LNCaP clone FGC (cell line): ENCODE measurements at regions not wholly inside any gene's neighbourhood (a gene's known extent, or its start where the extent isn't known, plus 50 kb on each side); places are given as distances from the start of the nearest gene placed in this dataset.

ENCODE experiments used
- DNase-seq: peaks from one replicate; pipeline ENCODE4 v3.0.0-alpha.2; 2011; ENCODE audit warnings: low read depth
- H3K4me3 ChIP-seq: 2 replicates; pipeline ENCODE4 v1.5.1; 2011; ENCODE audit warnings: mild to moderate bottlenecking, low read depth, low read length, control low read depth
- TF ChIP-seq, protein P1 (sequence below): IDR thresholded peaks from 2 replicates; pipeline ENCODE4 v1.5.1; 2012; ENCODE audit warnings: mild to moderate bottlenecking; ENCODE audit not compliant: control insufficient read depth, insufficient read depth; ENCODE audit errors: extremely low read depth

DNA sequence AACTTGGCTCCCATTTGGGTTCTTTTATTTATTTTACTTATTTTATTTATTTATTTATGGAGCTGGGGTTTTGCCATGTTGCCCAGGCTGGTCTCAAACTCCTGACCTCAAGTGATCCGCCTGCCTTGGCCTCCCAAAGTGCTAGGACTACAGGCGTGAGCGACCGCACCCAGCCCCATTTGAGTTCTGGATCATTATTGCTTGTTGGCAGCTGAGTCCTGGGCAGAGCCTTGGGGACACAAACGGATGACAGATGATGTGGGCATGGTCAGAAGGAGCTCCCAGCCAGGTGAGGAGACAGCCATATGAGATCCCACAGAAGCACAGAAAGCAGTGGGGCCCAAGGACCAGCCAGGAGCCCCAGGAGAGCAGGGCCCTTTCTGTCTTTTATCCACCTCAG, 254.0 kb downstream of the MATN1 start:
- TF ChIP-seq, protein P1, sequence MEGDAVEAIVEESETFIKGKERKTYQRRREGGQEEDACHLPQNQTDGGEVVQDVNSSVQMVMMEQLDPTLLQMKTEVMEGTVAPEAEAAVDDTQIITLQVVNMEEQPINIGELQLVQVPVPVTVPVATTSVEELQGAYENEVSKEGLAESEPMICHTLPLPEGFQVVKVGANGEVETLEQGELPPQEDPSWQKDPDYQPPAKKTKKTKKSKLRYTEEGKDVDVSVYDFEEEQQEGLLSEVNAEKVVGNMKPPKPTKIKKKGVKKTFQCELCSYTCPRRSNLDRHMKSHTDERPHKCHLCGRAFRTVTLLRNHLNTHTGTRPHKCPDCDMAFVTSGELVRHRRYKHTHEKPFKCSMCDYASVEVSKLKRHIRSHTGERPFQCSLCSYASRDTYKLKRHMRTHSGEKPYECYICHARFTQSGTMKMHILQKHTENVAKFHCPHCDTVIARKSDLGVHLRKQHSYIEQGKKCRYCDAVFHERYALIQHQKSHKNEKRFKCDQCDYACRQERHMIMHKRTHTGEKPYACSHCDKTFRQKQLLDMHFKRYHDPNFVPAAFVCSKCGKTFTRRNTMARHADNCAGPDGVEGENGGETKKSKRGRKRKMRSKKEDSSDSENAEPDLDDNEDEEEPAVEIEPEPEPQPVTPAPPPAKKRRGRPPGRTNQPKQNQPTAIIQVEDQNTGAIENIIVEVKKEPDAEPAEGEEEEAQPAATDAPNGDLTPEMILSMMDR, result no peak
- no peak for DNase-seq
- H3K4me3 ChIP-seq, result no peak overlapping the region

DNA sequence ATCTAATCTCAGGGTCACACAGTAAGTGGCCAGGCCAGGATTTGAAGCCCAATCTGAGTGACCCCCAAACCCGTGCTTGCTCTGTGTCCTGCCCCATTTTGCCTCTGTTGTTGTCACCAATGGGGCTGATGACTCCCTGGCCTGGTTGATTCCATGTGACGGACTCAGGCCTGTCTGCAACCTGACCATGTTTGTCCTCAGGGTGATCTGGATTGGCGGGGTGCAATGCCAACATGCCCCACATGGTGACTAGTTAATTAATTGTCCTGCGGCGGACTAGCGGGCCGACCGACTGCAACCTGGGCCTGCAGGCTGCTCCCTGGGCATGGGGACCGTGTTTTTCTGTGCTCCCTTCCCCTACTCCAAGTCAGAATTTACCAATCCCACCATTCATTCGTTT, 256.3 kb downstream of the MATN1 start:
- TF ChIP-seq, protein P1, result no peak
- no peak for DNase-seq
- H3K4me3 ChIP-seq, result no peak overlapping the region

DNA sequence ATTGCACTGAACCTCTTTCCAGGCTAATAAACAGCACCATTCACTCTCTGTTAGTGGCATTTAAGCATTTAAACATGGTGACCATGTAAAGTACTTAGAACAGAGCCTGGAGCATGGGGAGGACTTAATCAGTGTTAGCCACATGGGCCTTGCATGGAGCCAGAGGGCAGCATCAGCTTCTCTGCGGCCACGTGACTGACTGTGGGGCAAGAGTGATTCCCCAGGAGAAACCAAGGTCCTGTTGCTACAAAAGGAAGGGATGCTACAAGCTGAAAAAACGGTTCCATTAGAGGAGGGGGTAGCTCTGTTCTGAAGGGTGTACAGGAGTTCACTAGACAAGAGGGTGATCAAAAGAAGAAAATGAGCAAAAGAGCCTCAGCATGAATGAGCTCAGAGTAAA, 256.8 kb downstream of the MATN1 start:
- TF ChIP-seq, protein P1, result no peak

DNA sequence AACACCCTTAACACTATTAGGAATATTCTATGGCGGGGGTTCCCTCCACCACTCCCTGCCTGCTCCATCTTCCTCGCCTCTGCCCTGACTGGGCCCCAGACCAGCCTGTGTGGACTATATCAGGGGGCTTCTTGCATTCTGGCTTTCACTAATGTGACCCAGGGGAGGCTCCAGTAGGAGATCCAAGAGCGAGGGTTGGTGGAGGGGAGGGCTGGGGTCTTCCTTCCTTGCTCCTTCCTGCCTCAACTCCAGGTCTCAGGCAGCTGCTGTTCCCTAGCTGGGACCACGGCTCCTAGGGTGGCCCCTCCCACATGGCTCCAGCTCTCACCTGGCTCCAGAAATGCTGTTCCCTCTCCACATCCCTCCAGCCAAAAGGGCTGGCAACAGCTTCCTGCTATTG, 257.4 kb downstream of the MATN1 start:
- no peak overlapping the region for H3K4me3 ChIP-seq
- DNase-seq, result no peak
- TF ChIP-seq, protein P1, result no peak

More for the DNA sequence above, 256.8 kb downstream of the MATN1 start:
- no peak for DNase-seq
- no peak overlapping the region for H3K4me3 ChIP-seq

- TF ChIP-seq, protein P1, result no peak
- DNase-seq, result no peak
- H3K4me3 ChIP-seq, result no peak overlapping the region
Measured at GRCh38 chr1:30465096-30465495, 258.3 kb downstream of the MATN1 start.

GRCh38 chr1:30464187-30464617, 259.2 kb downstream of the MATN1 start:
- TF ChIP-seq, protein P1, result no peak
- H3K4me3 ChIP-seq, result no peak overlapping the region
- no peak for DNase-seq

DNA sequence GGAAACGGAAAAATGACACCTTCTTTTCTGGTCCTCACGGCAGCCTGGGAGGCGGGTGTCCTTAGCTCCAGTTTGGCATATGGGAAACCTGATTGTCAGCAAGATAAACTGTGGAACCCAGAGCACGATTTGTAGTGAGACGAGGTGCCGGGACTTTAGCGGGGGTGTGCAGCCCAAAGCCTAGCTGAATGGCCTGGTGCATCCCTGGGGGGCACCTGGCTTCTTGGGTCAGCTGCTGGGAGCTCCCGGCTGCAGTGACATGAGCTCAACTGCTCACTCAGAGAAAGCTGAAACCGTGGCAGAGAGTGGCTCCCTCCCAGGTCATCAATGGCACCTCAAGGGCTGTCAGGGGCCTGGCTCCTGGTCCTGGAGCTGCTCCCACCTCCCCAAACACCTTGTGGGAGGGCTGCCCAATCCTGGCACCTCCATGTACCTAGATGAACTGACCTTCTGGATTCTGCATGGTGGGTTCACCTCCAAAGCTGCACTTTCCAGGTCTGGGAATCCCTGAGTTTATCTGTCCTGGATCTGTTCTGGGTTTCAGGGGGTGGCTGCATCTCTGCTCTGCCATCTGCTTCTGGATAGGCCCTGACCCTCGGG, 260.5 kb downstream of the MATN1 start:
- TF ChIP-seq, protein P1, result no peak
- no peak overlapping the region for H3K4me3 ChIP-seq
- DNase-seq, result no peak
